ENCODE measurements at regions not wholly inside any gene's neighbourhood (a gene's known extent, or its start where the extent isn't known, plus 50 kb on each side); places are given as distances from the start of the nearest gene placed in this dataset.

GRCh38 chr2:146666340-146666739 lies 1178.5 kb upstream of the ACVR2A start:
- H3K36me3 ChIP-seq, result no peaks in the 10 kb centered on the region
- H3K4me3 ChIP-seq, result no peak overlapping the region
- no peak for TF ChIP-seq POLR2A (IDR thresholded peaks at IDR 0.05)
- no peak for TF ChIP-seq POLR2AphosphoS5 (IDR thresholded peaks at IDR 0.05)
- TF ChIP-seq EP300 (IDR thresholded peaks at IDR 0.05), result no peak
- no peak for TF ChIP-seq CTCF (IDR thresholded peaks at IDR 0.05)
- no peak for DNase-seq (ENCODE audit: low spot score in 2 of 2)
- no peak overlapping the region for H3K27ac ChIP-seq
- H3K9me3 ChIP-seq, result no peaks in the 10 kb centered on the region
- no peaks in the 10 kb centered on the region for H3K27me3 ChIP-seq
- no peaks in the 10 kb centered on the region for H3K4me1 ChIP-seq
- WGBS, result 94% methylated on average over 1 of the region's 1 CpG

GRCh38 chr2:146665800-146666199 lies 1179.0 kb upstream of the ACVR2A start:
- Histone ChIP-seq H3K36me3 (no peaks in the 10 kb centered on the region), H3K9me3 (no peaks in the 10 kb centered on the region), H3K4me1 (no peaks in the 10 kb centered on the region), H3K27ac (no peak overlapping the region), H3K27me3 (no peaks in the 10 kb centered on the region), H3K4me3 (no peak overlapping the region)
- DNase-seq (ENCODE audit: low spot score in 2 of 2), result no peak
- TF ChIP-seq EP300 (IDR thresholded peaks at IDR 0.05), result no peak
- no peak for TF ChIP-seq POLR2AphosphoS5 (IDR thresholded peaks at IDR 0.05)
- no peak for TF ChIP-seq CTCF (IDR thresholded peaks at IDR 0.05)
- no peak for TF ChIP-seq POLR2A (IDR thresholded peaks at IDR 0.05)

- Histone ChIP-seq H3K9me3 (no peaks in the 10 kb centered on the region), H3K27ac (no peak overlapping the region), H3K4me3 (no peak overlapping the region), H3K27me3 (no peaks in the 10 kb centered on the region), H3K36me3 (no peaks in the 10 kb centered on the region), H3K4me1 (no peaks in the 10 kb centered on the region)
- DNase-seq (ENCODE audit: low spot score in 2 of 2), result no peak
- TF ChIP-seq CTCF (IDR thresholded peaks at IDR 0.05) (no peak), POLR2AphosphoS5 (IDR thresholded peaks at IDR 0.05) (no peak), POLR2A (IDR thresholded peaks at IDR 0.05) (no peak), EP300 (IDR thresholded peaks at IDR 0.05) (no peak)
Measured at GRCh38 chr2:146661473-146662096, 1183.2 kb upstream of the ACVR2A start.

- no peak for DNase-seq (ENCODE audit: low spot score in 2 of 2)
Measured at GRCh38 chr2:146659976-146660375, 1184.9 kb upstream of the ACVR2A start.

GRCh38 chr2:146652311-146652710 lies 1192.5 kb upstream of the ACVR2A start:
- H3K36me3 ChIP-seq, result no peaks in the 10 kb centered on the region
- WGBS, result 60% methylated on average over 2 of the region's 2 CpGs
- no peak for DNase-seq (ENCODE audit: low spot score in 2 of 2)
- H3K27ac ChIP-seq, result no peak overlapping the region
- no peaks in the 10 kb centered on the region for H3K27me3 ChIP-seq
- no peak overlapping the region for H3K4me3 ChIP-seq
- no peaks in the 10 kb centered on the region for H3K4me1 ChIP-seq
- TF ChIP-seq POLR2A (IDR thresholded peaks at IDR 0.05) (no peak), CTCF (IDR thresholded peaks at IDR 0.05) (no peak), POLR2AphosphoS5 (IDR thresholded peaks at IDR 0.05) (no peak), EP300 (IDR thresholded peaks at IDR 0.05) (no peak)
- no peaks in the 10 kb centered on the region for H3K9me3 ChIP-seq

More at GRCh38 chr2:146659976-146660375, 1184.9 kb upstream of the ACVR2A start:
- TF ChIP-seq POLR2AphosphoS5 (IDR thresholded peaks at IDR 0.05) (no peak), POLR2A (IDR thresholded peaks at IDR 0.05) (no peak), CTCF (IDR thresholded peaks at IDR 0.05) (no peak), EP300 (IDR thresholded peaks at IDR 0.05) (no peak)
- Histone ChIP-seq H3K36me3 (no peaks in the 10 kb centered on the region), H3K4me3 (no peak overlapping the region), H3K27ac (no peak overlapping the region), H3K4me1 (no peaks in the 10 kb centered on the region), H3K9me3 (no peaks in the 10 kb centered on the region), H3K27me3 (no peaks in the 10 kb centered on the region)
- WGBS, result 83% methylated on average over 1 of the region's 1 CpG

All from suprapubic skin (tissue), 4 donors.